HepG2 (cell line): ENCODE measurements at regions not wholly inside any gene's neighbourhood (a gene's known extent, or its start where the extent isn't known, plus 50 kb on each side); places are given as distances from the start of the nearest gene placed in this dataset.

Experiments used
- ATAC-seq: fragments of 200-7000 bp; cut with Tn5 transposase; 3 replicates; pipeline ENCODE4 v1.9.1; 2020; ENCODE audit warnings: mild to moderate bottlenecking, moderate library complexity
- BruUV-seq: library from RNA; stranded (reverse); fragments of 400-500 nt; replicated peaks from 2 replicates; lab custom pipeline; 2021; lab: Mats Ljungman, UMichigan
- CTCF ChIA-PET: fragments of 300-600 bp; formaldehyde crosslinking; extraction: SDS; loops from one replicate; lab custom pipeline; 2021; ENCODE audit warnings: low total read pairs, inconsistent platforms, low intra/inter-chr PET ratio; lab: Yijun Ruan, JAX
- POLR2A ChIA-PET: fragments of 350-600 bp; sonication (Branson Sonifier 250); formaldehyde crosslinking; loops from one replicate; lab custom pipeline; 2020; ENCODE audit warnings: antibody characterized with exemption, inconsistent platforms; lab: Yijun Ruan, JAX
- DNase-seq: peaks from one replicate; pipeline ENCODE4 v3.0.0-alpha.2; 2015; ENCODE audit warnings: low spot score
- FAIRE-seq: peaks from 3 replicates; lab custom pipeline; 2011; peaks lifted over from hg19 to GRCh38; lab: Jason Lieb, UNC
- H2AFZ ChIP-seq: one replicate; pipeline ENCODE4 v1.6.1; 2011; ENCODE audit warnings: low read length, inconsistent platforms
- H3K27ac ChIP-seq: fragments of 300-600 bp; 3 replicates; pipeline ENCODE4 v1.8.0; 2011; ENCODE audit warnings: mixed run types, mild to moderate bottlenecking, mixed read lengths, low read length, inconsistent platforms; ENCODE audit not compliant: insufficient read depth; ENCODE audit errors: extremely low read length
- H3K27me3 ChIP-seq, 2 experiments: fragments of 200-600 bp in 1 of 2; 2 replicates in 1 of 2; 3 replicates in 1 of 2; pipeline versions ENCODE4 v1.6.0 to v1.8.0; 2011; ENCODE audit warnings: low read length in 2 of 2, mild to moderate bottlenecking in 2 of 2, moderate library complexity in 2 of 2, inconsistent platforms in 1 of 2; ENCODE audit not compliant: insufficient read depth in 2 of 2, control insufficient read depth in 1 of 2
- H3K36me3 ChIP-seq, 2 experiments: fragments of 200-600 bp in 1 of 2; replicated peaks in 1 of 2; 2 replicates in 1 of 2; 3 replicates in 1 of 2; pipeline versions ENCODE4 v1.5.1 to v1.8.0; 2011; ENCODE audit warnings: low read length in 2 of 2, inconsistent platforms in 1 of 2; ENCODE audit not compliant: insufficient read depth in 2 of 2, control insufficient read depth in 1 of 2
- H3K4me1 ChIP-seq: 2 replicates; pipeline ENCODE4 v1.5.1; 2012; ENCODE audit warnings: low read length, inconsistent platforms; ENCODE audit not compliant: insufficient read depth
- H3K4me2 ChIP-seq: 2 replicates; pipeline ENCODE4 v1.6.0; 2011; ENCODE audit warnings: low read depth, low read length, inconsistent platforms
- H3K4me3 ChIP-seq, 3 experiments: fragments of 200-600 bp in 1 of 3; sonication (generic), shearing (Covaris generic) in 1 of 3; replicated peaks in 1 of 3; 2 replicates each; pipeline ENCODE4 v1.5.1; 2011 to 2016; ENCODE audit warnings: low read length in 3 of 3, inconsistent platforms in 2 of 3, low read depth in 2 of 3, mild to moderate bottlenecking in 2 of 3, control low read depth in 1 of 3, mixed read lengths in 1 of 3; ENCODE audit not compliant: insufficient read depth in 1 of 3
- H3K79me2 ChIP-seq: one replicate; pipeline ENCODE4 v1.6.1; 2011; ENCODE audit warnings: low read length, inconsistent platforms; ENCODE audit not compliant: insufficient read depth
- H3K9ac ChIP-seq: 2 replicates; pipeline ENCODE4 v1.6.0; 2011; ENCODE audit warnings: mild to moderate bottlenecking, low read depth, low read length, inconsistent platforms; ENCODE audit not compliant: insufficient read depth
- H3K9me3 ChIP-seq: 2 replicates; pipeline ENCODE4 v1.5.1; 2012; ENCODE audit warnings: mild to moderate bottlenecking, low read length
- H4K20me1 ChIP-seq: 2 replicates; pipeline ENCODE4 v1.6.0; 2011; ENCODE audit warnings: inconsistent platforms, mild to moderate bottlenecking, low read length, moderate library complexity; ENCODE audit not compliant: insufficient read depth
- ELF3 ChIP-seq: IDR thresholded peaks from 2 replicates; pipeline ENCODE4 v1.6.1; 2016; ENCODE audit warnings: missing genetic modification reagents, missing compliant biosample characterization
- GLMP ChIP-seq: sonication (generic); formaldehyde crosslinking; IDR thresholded peaks from 2 replicates; pipeline ENCODE4 v1.9.0; 2021; ENCODE audit warnings: missing genetic modification reagents, mild to moderate bottlenecking, borderline replicate concordance
- HDAC6 ChIP-seq: fragments of 200-600 bp; sonication (generic); IDR thresholded peaks from 2 replicates; pipeline ENCODE4 v1.7.0; 2017; ENCODE audit warnings: mild to moderate bottlenecking, antibody characterized with exemption, low read length, low read depth
- MEIS2 ChIP-seq: sonication (generic); formaldehyde crosslinking; IDR thresholded peaks from 2 replicates; pipeline ENCODE4 v1.9.0; 2021; ENCODE audit warnings: mild to moderate bottlenecking, missing genetic modification reagents
- SP140L ChIP-seq: sonication (generic); formaldehyde crosslinking; IDR thresholded peaks from 2 replicates; pipeline ENCODE4 v1.4.0; 2020; ENCODE audit warnings: missing genetic modification reagents, borderline replicate concordance
- WIZ ChIP-seq: sonication (generic); formaldehyde crosslinking; IDR thresholded peaks from 2 replicates; pipeline ENCODE4 v1.5.1; 2020; ENCODE audit warnings: mild to moderate bottlenecking, missing genetic modification reagents
- ZFP36 ChIP-seq: fragments of 150-350 bp; IDR thresholded peaks from 2 replicates; pipeline ENCODE4 v1.6.1; 2018; ENCODE audit warnings: borderline replicate concordance, low read length, low read depth; ENCODE audit not compliant: partially characterized antibody
- ZNF101 ChIP-seq: sonication (generic); formaldehyde crosslinking; IDR thresholded peaks from 2 replicates; pipeline ENCODE4 v1.4.0; 2020; ENCODE audit warnings: mild to moderate bottlenecking, low read depth, missing genetic modification reagents, borderline replicate concordance
- ZNF326 ChIP-seq: sonication (generic); formaldehyde crosslinking; IDR thresholded peaks from 2 replicates; pipeline ENCODE4 v1.4.0; 2020; ENCODE audit warnings: missing genetic modification reagents, borderline replicate concordance
- ZNF546 ChIP-seq: sonication (generic); formaldehyde crosslinking; conservative IDR thresholded peaks from 2 replicates; pipeline ENCODE4 v1.8.1; 2023; ENCODE audit warnings: mild to moderate bottlenecking, missing genetic modification reagents
- ZNF652 ChIP-seq: IDR thresholded peaks from 2 replicates; pipeline ENCODE4 v1.6.1; 2016; ENCODE audit warnings: low read depth, borderline replicate concordance
- WGBS: methylation state at CpG from one replicate; pipeline ENCODE4 v1.1.6; 2017; ENCODE audit warnings: low lambda C conversion rate; 5-methylcytosine and 5-hydroxymethylcytosine counted together
- in situ Hi-C: cut with HindIII; loops from 2 replicates; pipeline ENCODE4 v1.10.0; 2017; ENCODE audit warnings: low pct_unique_long_range_greater_than_20kb; ENCODE audit not compliant: extremely low pct_ligation_motif_present
- intact Hi-C: fragments of 100-400 bp; cut with micrococcal nuclease; formaldehyde crosslinking; loops from one replicate; pipeline ENCODE4 v1.10.0; 2022; ENCODE audit not compliant: unreplicated experiment
- TF ChIP-seq, protein P1 (sequence below): IDR thresholded peaks from 2 replicates; pipeline ENCODE4 v1.6.1; 2012; ENCODE audit warnings: low read length, improper control_type of control experiment

DNA sequence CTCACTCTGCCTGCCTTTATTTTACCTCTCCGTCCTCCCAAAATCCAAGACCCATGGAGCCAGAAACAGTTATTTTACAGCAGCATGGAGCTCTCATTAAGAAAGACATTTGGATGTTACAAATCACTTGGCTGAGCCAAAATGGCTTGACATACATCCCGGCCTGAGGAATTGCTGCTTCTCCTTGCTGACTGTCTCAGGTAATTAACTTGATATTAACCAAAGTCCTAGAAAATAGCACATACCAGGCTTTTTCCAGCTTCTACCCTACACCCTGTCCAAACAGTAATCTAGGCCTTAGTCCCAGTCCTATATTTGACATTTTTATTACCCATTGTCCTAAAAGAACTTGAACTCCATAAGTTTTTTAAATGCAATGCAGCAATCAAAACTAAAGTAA, 205.0 kb downstream of the TMX3 start:
- no peak for TF ChIP-seq ELF3 (CRISPR knock-in tag)
- TF ChIP-seq MEIS2: no peak
- no peak for TF ChIP-seq ZNF101 (CRISPR knock-in tag)
- POLR2A ChIA-PET: no interaction called here
- Histone ChIP-seq H3K27me3 (no peaks in the 10 kb centered on the region), H4K20me1 (no peaks in the 10 kb centered on the region), H3K36me3 (no peaks in the 10 kb centered on the region), H3K79me2 (no peaks in the 10 kb centered on the region), H3K9me3 (no peaks in the 10 kb centered on the region), H3K4me1 (no peaks in the 10 kb centered on the region), H2AFZ (no peak overlapping the region), H3K4me3 (no peak overlapping the region), H3K4me2 (no peak overlapping the region), H3K27ac (no peak overlapping the region), H3K9ac (no peak overlapping the region)
- intact Hi-C loops (no loop called here), in situ Hi-C loops (no loop called here)
- DNase-seq (no peak), FAIRE-seq (no peak), ATAC-seq (no peak)
- WGBS: 5% methylated on average over 2 of the region's 2 CpGs
- BruUV-seq: no TSS peak
- CTCF ChIA-PET: no interaction called here

DNA sequence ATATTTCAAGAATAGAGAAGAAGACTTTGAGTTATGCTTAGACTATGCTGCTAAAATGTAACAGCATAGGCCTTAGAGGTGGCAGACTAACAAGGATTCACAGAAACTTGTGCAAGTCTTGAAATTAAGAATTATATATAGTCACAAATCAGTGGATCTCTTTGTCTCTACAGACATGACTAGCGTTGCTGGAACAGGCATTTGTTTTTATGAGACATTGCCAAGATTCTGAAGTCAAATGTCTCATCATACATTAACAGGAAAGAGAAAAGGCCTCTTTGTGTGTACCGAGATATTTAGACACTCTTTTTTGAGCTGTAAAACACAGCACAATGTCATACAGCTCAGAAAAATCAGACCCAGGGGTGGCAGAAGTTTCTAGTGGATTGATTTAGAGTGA, 207.1 kb downstream of the TMX3 start:
- no peaks in the 10 kb centered on the region for H3K79me2 ChIP-seq
- no peaks in the 10 kb centered on the region for H4K20me1 ChIP-seq
- H3K4me2 ChIP-seq: no peak overlapping the region
- no peaks in the 10 kb centered on the region for H3K36me3 ChIP-seq
- no peak overlapping the region for H3K4me3 ChIP-seq
- H2AFZ ChIP-seq: no peak overlapping the region
- CTCF ChIA-PET: no interaction called here
- H3K27ac ChIP-seq: no peak overlapping the region
- no TSS peak for BruUV-seq
- no peak for TF ChIP-seq ZNF546 (CRISPR knock-in tag)
- TF ChIP-seq ZNF652 (CRISPR knock-in tag): no peak
- TF ChIP-seq HDAC6: no peak
- TF ChIP-seq ZFP36: no peak
- TF ChIP-seq, protein P1, sequence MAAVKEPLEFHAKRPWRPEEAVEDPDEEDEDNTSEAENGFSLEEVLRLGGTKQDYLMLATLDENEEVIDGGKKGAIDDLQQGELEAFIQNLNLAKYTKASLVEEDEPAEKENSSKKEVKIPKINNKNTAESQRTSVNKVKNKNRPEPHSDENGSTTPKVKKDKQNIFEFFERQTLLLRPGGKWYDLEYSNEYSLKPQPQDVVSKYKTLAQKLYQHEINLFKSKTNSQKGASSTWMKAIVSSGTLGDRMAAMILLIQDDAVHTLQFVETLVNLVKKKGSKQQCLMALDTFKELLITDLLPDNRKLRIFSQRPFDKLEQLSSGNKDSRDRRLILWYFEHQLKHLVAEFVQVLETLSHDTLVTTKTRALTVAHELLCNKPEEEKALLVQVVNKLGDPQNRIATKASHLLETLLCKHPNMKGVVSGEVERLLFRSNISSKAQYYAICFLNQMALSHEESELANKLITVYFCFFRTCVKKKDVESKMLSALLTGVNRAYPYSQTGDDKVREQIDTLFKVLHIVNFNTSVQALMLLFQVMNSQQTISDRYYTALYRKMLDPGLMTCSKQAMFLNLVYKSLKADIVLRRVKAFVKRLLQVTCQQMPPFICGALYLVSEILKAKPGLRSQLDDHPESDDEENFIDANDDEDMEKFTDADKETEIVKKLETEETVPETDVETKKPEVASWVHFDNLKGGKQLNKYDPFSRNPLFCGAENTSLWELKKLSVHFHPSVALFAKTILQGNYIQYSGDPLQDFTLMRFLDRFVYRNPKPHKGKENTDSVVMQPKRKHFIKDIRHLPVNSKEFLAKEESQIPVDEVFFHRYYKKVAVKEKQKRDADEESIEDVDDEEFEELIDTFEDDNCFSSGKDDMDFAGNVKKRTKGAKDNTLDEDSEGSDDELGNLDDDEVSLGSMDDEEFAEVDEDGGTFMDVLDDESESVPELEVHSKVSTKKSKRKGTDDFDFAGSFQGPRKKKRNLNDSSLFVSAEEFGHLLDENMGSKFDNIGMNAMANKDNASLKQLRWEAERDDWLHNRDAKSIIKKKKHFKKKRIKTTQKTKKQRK: no peak
- TF ChIP-seq SP140L (CRISPR knock-in tag): no peak
- TF ChIP-seq WIZ (CRISPR knock-in tag): no peak
- no peak for TF ChIP-seq ZNF326 (CRISPR knock-in tag)
- TF ChIP-seq GLMP (CRISPR knock-in tag): no peak
- no peaks in the 10 kb centered on the region for H3K9me3 ChIP-seq
- no peaks in the 10 kb centered on the region for H3K4me1 ChIP-seq
- no peak for ATAC-seq
- H3K9ac ChIP-seq: no peak overlapping the region
- 0% methylated on average over 2 of the region's 2 CpGs for WGBS
- POLR2A ChIA-PET: no interaction called here
- no peak for FAIRE-seq
- H3K27me3 ChIP-seq: no peaks in the 10 kb centered on the region
- in situ Hi-C loops (no loop called here), intact Hi-C loops (no loop called here)
- DNase-seq: no peak
